GM21619 (cell line): ENCODE measurements at regions not wholly inside any gene's neighbourhood (a gene's known extent, or its start where the extent isn't known, plus 50 kb on each side); places are given as distances from the start of the nearest gene placed in this dataset.

Experiments
- ATAC-seq: cut with Tn5 transposase; IDR thresholded peaks from one replicate; pipeline ENCODE4 v1.9.1; 2021; ENCODE audit not compliant: unreplicated experiment

- no peak for ATAC-seq
Measured at GRCh38 chr12:61848893-61849292, 411.3 kb upstream of the USP15 start.

DNA sequence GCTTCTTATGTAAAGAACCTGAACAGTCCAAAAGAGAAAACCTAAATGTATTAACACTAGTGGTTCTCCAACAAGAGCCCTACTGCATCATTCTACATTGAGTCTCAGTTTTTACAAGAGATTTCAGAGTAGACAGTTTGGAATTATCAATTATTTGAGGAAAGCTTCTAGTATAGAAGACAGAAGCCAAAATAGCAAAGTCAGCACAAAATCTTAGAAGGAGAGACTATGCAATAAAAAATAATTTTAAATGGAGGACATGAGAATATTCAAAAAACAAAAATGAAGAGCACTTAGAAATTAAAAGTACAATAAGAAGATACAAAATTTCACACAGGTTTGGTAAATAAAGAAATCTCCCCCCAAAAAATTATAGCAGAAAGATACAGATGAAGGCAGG is 406.3 kb upstream of the USP15 start:
- no peak for ATAC-seq

- no peak for ATAC-seq
Measured at GRCh38 chr12:61854902-61855301, 405.3 kb upstream of the USP15 start.

- ATAC-seq = no peak
Measured at GRCh38 chr12:61857968-61858367, 402.2 kb upstream of the USP15 start.

GRCh38 chr12:61860451-61860850 is 399.8 kb upstream of the USP15 start:
- no peak for ATAC-seq

GRCh38 chr12:61862986-61863385 is 397.2 kb upstream of the USP15 start:
- ATAC-seq = no peak

DNA sequence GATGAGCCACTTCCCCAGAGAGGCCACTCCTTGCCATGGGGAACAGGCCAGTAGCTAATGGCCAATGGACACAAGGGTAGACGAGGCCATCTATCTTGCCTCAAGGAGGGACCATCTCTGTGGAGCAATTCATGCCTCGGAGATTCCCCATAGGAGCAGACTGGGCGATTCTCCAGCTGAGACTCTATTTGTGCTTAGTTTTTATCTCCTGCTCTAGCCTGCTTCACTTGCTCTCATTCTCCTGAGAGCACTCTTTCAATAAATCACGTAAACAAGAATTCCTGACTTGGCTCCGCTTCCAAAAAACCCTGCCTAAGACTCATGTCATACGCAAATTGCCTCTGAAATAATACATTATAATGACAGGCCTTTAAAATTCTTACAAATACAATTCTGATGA is 396.4 kb upstream of the USP15 start:
- no peak for ATAC-seq

- ATAC-seq = no peak
Measured at GRCh38 chr12:61869796-61870195, 390.4 kb upstream of the USP15 start.

DNA sequence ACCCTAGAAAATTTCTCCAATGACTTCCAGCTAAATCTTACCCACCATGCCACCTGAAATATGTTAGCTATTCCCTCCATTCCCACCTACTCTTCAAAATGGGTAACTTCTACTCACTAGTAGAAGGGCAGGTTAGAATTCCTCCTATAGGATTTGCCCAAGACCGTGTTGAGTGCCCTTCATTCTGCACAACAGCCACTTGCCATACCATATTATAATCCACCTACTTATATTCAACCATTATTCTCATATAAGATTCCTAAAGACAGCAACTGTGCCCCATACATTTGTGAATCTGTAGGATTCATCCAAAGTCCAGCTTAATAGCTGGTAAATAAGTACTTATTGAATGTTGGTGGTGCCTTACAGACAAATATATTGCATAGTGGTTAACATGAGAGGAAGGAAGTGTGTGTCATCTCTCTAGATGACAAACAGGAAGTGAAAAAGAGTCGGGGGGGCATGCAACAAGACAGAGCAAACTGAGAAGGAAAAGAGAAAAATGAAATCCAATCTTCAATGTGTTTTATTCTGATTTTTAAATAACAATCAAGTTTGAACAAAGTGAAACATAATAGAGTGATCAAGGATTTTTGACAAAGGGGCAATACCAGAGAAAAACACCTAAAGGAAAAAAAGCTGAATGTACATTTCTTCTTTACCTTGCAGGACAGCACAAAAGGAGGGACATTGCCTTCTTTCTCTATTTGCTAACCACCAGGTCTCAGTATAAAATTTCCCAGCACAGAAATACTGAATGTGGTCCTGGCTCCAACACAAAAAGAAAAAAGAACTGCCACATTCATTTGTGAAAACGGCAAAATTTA is 389.3 kb upstream of the USP15 start:
- no peak for ATAC-seq

- ATAC-seq = no peak
Measured at GRCh38 chr12:61871485-61871810, 388.8 kb upstream of the USP15 start.

DNA sequence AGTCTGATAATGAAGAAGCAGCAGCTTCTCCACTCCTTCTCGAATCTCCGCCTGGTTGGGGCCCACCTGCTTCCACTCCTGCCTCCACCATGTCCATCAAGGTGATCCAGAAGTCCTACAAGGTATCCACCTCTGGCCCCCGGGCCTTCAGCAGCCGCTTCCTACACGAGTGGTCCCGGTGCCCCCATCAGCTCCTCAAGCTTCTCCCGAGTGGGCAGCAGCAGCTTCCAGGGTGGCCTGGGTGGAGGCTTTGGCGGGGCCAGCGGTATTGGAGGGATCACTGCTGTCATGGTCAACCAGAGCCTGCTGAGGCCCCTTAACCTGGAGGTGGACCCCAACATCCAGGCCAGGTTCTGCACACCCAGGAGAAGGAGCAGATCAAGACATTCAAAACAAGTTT is 381.0 kb upstream of the USP15 start:
- no peak for ATAC-seq

DNA sequence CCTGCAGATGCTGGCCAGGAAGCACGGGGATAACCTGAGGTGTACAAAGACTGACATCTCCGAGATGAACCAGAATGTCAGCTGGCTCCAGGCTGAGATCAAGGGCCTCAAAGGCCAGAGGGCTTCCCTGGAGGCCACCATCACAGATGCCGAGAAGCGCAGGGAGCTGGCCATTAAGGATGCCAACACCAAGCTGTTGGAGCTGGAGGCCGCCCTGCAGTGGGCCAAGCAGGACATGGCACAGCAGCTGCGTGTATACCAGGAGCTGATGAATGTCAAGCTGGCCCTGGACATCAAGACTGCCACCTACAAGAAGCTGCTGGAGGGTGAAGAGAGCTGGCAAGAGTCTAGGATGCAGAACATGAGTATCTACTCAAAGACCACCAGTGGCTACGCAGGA is 380.0 kb upstream of the USP15 start:
- ATAC-seq = no peak

- no peak for ATAC-seq
Measured at GRCh38 chr12:61891632-61892031, 368.6 kb upstream of the USP15 start.

GRCh38 chr12:61894168-61894567 is 366.0 kb upstream of the USP15 start:
- no peak for ATAC-seq

DNA sequence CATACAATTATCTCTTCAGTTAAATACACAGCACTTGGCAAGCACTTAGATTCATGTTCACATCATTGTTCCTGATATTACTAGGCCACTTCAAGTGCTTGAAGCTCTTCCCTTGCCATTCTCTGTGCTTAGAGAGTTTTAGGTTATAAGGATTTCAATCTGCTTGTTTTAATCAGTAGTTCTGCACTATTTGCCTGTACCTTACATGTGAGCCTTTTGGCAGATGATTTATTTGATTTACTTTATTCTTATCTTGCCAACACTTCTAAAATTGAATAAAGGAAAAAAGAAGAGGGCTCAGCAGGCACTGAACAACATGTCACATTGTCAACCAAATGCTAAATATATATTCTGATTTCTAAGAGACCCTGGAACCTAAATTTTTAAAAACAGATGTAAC is 363.8 kb upstream of the USP15 start:
- ATAC-seq = no peak

- no peak for ATAC-seq
Measured at GRCh38 chr12:61902403-61902802, 357.8 kb upstream of the USP15 start.

GRCh38 chr12:61911113-61911512 is 349.1 kb upstream of the USP15 start:
- no peak for ATAC-seq

DNA sequence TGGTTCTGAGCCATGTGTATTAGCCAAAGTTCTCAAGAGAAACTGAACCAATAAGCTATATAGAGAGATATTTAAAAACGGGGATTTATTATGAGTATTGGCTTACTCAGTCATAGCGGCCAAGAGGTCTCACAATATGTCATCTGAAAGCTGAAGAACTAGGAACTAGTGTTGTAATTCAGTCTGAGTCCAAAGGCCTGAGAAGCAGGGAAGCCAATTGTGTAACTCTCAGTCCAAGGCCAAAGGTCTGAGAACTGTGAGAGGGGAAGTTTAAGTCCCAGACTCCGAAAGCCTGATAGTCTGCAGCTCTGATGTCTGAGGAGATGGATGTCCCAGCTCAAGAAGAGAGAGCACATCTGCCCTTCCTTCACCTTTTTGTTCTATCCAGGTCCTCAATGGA is 344.8 kb upstream of the USP15 start:
- no peak for ATAC-seq

DNA sequence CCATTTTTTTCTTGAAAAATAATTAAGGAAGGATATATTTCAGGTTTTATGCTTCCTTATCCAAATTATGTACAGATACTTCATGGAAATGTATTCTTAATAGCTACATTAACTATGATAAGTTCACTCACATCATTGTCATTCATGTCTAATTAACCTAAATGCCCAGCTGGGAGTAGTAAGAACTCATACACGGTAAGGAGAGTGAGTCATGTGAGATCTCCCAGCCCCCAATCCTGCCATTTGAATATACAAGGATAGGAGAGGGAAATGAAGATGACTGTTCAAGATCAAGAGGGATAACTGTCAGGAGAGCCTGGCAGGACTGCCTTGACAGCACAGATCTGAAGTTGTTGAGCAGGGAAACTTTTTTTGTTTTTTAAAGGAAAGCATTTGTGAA is 343.4 kb upstream of the USP15 start:
- ATAC-seq = no peak

DNA sequence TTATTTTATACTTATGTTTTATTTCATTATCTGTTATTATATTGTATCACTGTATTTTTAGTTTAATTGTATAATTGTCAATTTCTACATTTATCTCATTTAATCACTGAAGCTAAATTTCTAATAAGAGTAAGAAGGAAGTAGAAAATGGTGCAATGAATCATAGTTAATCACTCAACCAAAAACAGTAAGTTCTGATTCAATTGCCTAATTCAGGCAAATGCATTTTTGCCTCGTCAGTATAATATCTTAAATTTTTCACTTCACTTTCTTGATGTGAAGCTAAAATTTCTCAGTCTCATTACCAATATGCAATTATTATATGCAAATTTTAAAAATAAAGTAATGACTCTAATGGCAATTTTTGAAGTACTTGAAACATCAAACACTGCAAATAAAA is 340.5 kb upstream of the USP15 start:
- ATAC-seq = no peak

DNA sequence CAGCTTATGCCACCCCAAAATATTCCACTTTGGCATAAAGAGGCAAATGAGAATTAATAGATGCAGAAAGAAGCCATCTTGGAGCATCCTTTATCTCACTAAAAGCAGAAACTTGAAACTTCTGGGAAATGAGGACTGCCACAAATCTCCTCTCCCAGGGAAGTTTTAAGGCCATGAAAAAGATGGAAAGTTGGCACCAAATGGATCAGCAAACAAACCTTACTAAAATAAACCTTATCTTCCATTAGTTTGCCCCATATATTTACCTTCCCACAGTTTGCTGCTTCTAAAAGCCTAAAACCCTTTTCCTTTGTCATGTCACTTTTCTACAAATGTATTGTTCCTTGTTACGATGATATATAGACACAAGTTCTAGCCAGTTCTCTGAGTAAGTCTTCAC is 340.0 kb upstream of the USP15 start:
- no peak for ATAC-seq

- no peak for ATAC-seq
Measured at GRCh38 chr12:61923152-61923551, 337.1 kb upstream of the USP15 start.

DNA sequence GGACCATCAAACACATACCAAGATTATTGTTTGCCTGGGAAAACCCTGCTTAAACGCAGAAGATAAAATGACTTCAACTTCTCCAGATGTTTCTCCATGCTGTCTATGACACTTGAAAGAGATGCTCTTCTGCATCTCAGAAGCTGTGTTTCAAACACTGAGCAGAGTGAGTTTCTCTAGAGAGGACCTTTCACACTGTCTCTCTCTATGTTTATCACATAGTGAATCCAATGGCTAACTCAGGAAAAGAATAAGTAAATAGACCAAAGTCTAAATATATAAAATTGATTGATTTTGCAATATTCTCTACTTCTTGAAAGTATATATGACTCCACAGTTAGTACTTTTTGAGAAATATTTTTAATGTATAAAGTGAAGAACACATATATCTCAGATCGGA is 325.6 kb upstream of the USP15 start:
- ATAC-seq = no peak
